LNCAP (cell line): ENCODE measurements at regions not wholly inside any gene's neighbourhood (a gene's known extent, or its start where the extent isn't known, plus 50 kb on each side); places are given as distances from the start of the nearest gene placed in this dataset.
A peak's percentile ranks its signal among the peaks of the same experiment; 100 is the strongest.

Experiments used
- CTCF ChIP-seq: fragments of 450-650 bp; IDR thresholded peaks from 2 replicates; pipeline ENCODE4 v1.5.1; 2017; ENCODE audit warnings: mild to moderate bottlenecking

GRCh38 chr3:146326875-146327543 is 76.1 kb upstream of the PLSCR4 start:
- peak; percentile 36; the same call in 1 of the 2 replicates for TF ChIP-seq CTCF

- no peak for TF ChIP-seq CTCF
These were observed 74.3 kb upstream of the PLSCR4 start for GRCh38 chr3:146325170-146325569.

GRCh38 chr3:146322216-146322817 is 71.4 kb upstream of the PLSCR4 start:
- no peak for TF ChIP-seq CTCF

GRCh38 chr3:146314871-146315270 is 64.0 kb upstream of the PLSCR4 start:
- no peak for TF ChIP-seq CTCF

- no peak for TF ChIP-seq CTCF
These were observed 62.8 kb upstream of the PLSCR4 start for GRCh38 chr3:146313746-146314111.

GRCh38 chr3:146313031-146313745 is 62.3 kb upstream of the PLSCR4 start:
- TF ChIP-seq CTCF, result no peak

GRCh38 chr3:146308682-146309081 is 57.8 kb upstream of the PLSCR4 start:
- no peak for TF ChIP-seq CTCF
